ENCODE measurements at regions not wholly inside any gene's neighbourhood (a gene's known extent, or its start where the extent isn't known, plus 50 kb on each side); places are given as distances from the start of the nearest gene placed in this dataset.

GRCh38 chr10:90591629-90592028 is 266.2 kb downstream of the HTR7 start:
- Mint-ChIP-seq H3K36me3 (ENCODE audit: low read depth) (no peaks in the 10 kb centered on the region), H3K27me3 (ENCODE audit: low read depth) (peaks cover 2% of the 10 kb centered on the region), H3K4me1 (no peaks in the 10 kb centered on the region), H3K9me3 (no peaks in the 10 kb centered on the region), H3K4me3 (no peak overlapping the region), H3K27ac (no peak overlapping the region)
- TF ChIP-seq, protein P1, sequence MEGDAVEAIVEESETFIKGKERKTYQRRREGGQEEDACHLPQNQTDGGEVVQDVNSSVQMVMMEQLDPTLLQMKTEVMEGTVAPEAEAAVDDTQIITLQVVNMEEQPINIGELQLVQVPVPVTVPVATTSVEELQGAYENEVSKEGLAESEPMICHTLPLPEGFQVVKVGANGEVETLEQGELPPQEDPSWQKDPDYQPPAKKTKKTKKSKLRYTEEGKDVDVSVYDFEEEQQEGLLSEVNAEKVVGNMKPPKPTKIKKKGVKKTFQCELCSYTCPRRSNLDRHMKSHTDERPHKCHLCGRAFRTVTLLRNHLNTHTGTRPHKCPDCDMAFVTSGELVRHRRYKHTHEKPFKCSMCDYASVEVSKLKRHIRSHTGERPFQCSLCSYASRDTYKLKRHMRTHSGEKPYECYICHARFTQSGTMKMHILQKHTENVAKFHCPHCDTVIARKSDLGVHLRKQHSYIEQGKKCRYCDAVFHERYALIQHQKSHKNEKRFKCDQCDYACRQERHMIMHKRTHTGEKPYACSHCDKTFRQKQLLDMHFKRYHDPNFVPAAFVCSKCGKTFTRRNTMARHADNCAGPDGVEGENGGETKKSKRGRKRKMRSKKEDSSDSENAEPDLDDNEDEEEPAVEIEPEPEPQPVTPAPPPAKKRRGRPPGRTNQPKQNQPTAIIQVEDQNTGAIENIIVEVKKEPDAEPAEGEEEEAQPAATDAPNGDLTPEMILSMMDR (IDR thresholded peaks at IDR 0.05; ENCODE audit: unreplicated experiment in 3 of 3): no peak

- H3K9me3 Mint-ChIP-seq: no peaks in the 10 kb centered on the region
- no peak overlapping the region for H3K4me3 Mint-ChIP-seq
- H3K36me3 Mint-ChIP-seq (ENCODE audit: low read depth): no peaks in the 10 kb centered on the region
- H3K4me1 Mint-ChIP-seq: no peaks in the 10 kb centered on the region
- peaks cover 4% of the 10 kb centered on the region for H3K27me3 Mint-ChIP-seq (ENCODE audit: low read depth)
- H3K27ac Mint-ChIP-seq: no peak overlapping the region
- TF ChIP-seq, protein P1 (IDR thresholded peaks at IDR 0.05; ENCODE audit: unreplicated experiment in 3 of 3): peak; percentile 41 to 57 (median 42)
These were observed 265.1 kb downstream of the HTR7 start for GRCh38 chr10:90592638-90593302.

DNA sequence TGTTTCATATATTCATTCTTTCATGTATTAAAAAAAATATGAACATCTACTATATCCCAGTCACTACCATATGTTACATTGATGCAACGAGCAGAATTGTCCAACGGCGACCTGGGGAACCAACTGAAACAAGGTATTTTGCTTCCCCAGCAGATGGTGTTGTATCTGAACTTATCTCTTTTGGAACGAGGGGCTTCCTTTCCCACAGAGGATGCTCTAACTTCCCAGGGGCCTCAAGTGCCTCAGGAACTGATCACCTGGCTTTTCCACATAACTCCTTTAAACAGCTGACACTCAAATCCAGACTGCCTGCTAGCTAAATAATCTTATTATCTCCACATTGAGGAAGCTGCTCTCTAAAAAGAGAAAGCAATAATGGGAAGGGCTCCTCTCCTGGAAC is 259.3 kb downstream of the HTR7 start:
- Mint-ChIP-seq H3K27ac (no peak overlapping the region), H3K4me1 (no peaks in the 10 kb centered on the region), H3K9me3 (no peaks in the 10 kb centered on the region), H3K36me3 (ENCODE audit: low read depth) (no peaks in the 10 kb centered on the region), H3K27me3 (ENCODE audit: low read depth) (peaks cover 4% of the 10 kb centered on the region), H3K4me3 (no peak overlapping the region)
- TF ChIP-seq, protein P1 (IDR thresholded peaks at IDR 0.05; ENCODE audit: unreplicated experiment in 3 of 3): no peak

DNA sequence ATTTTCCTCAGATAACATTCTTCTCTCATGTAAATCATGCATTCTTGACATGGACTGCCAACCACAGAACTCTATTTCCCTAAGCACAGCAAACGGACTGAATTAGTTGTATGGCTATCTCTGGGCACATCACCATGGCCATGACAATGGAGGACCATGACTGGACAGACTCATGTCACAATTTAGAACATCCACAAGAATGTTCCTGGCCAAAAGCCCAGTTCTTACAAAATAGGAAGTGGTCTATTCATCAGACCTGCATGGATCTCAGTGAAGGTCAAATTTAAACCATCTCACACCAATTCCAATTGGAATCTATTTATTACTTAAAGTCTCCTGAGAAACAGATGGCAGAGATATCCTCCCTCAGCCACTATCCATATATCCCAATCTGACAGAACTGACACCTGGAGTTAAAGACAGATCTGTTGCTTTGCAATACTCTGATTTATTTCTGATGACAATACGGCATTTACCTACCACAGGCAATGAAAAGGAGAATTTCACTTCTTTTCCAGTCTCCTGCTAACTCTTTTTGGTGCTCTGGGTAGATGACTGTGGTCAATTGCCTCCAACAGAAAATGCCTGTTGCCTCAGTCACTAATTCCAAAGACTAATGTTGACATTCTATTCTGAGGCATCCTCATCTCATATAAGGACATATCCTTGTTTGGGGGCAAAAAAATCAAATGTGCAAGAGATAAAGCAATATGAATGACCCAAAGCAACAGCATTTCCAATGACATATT is 254.8 kb downstream of the HTR7 start:
- TF ChIP-seq, protein P1 (IDR thresholded peaks at IDR 0.05; ENCODE audit: unreplicated experiment in 3 of 3): no peak
- Mint-ChIP-seq H3K27me3 (ENCODE audit: low read depth) (peaks cover 3% of the 10 kb centered on the region), H3K36me3 (ENCODE audit: low read depth) (no peaks in the 10 kb centered on the region), H3K4me1 (no peaks in the 10 kb centered on the region), H3K9me3 (peaks cover 3% of the 10 kb centered on the region), H3K27ac (no peak overlapping the region), H3K4me3 (no peak overlapping the region)

DNA sequence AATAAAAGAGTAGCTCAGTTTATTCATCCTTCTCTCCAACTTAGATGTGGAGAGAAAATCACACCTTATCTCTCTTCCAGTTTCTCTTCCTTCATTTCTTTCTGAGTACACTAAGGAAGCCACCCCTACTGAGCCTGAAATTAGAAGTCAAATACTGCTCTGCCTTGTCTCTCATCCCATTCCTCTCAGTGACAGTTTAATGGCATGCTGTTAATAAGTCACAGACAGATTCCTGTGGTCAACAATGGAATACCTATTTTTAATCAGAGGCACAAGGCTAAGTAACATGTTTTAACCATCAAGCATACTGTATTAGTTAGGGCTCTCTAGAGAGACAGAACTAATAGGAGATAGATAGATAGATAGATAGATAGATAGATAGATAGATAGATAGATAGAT is 253.2 kb downstream of the HTR7 start:
- Mint-ChIP-seq H3K27me3 (ENCODE audit: low read depth) (peaks cover 6% of the 10 kb centered on the region), H3K4me1 (no peaks in the 10 kb centered on the region), H3K4me3 (no peak overlapping the region), H3K36me3 (ENCODE audit: low read depth) (no peaks in the 10 kb centered on the region), H3K27ac (no peak overlapping the region), H3K9me3 (peaks cover 3% of the 10 kb centered on the region)
- TF ChIP-seq, protein P1 (IDR thresholded peaks at IDR 0.05; ENCODE audit: unreplicated experiment in 3 of 3): no peak
